Cardiac muscle cell (in vitro differentiated cells and primary cell): ENCODE measurements at regions not wholly inside any gene's neighbourhood (a gene's known extent, or its start where the extent isn't known, plus 50 kb on each side); places are given as distances from the start of the nearest gene placed in this dataset.

ENCODE experiments used
- DNase-seq, 2 donors: peaks; one replicate each; pipeline versions ENCODE4 v3.0.0 to v3.0.0-alpha.2; 2010 to 2017; ENCODE audit warnings: low read depth in 1 of 2, low spot score in 1 of 2
- H3K27ac ChIP-seq: fragments of 200-600 bp; sonication (generic); 2 replicates; pipeline ENCODE4 v1.5.1; 2016
- H3K27me3 ChIP-seq: fragments of 200-600 bp; sonication (generic); 2 replicates; pipeline ENCODE4 v1.6.0; 2016; ENCODE audit warnings: control low read depth
- H3K36me3 ChIP-seq: fragments of 200-600 bp; sonication (generic); 2 replicates; pipeline ENCODE4 v1.5.1; 2016; ENCODE audit warnings: control low read depth
- H3K4me1 ChIP-seq: fragments of 200-600 bp; sonication (generic); 2 replicates; pipeline ENCODE4 v1.8.1; 2017; ENCODE audit warnings: low read depth, mild to moderate bottlenecking, mixed run types
- H3K4me3 ChIP-seq: fragments of 200-600 bp; sonication (generic); 2 replicates; pipeline ENCODE4 v1.5.1; 2016; ENCODE audit warnings: mild to moderate bottlenecking
- H3K9me3 ChIP-seq: fragments of 200-600 bp; sonication (generic); 2 replicates; pipeline ENCODE4 v1.5.1; 2017; ENCODE audit warnings: low read depth, mild to moderate bottlenecking, control low read depth
- CTCF ChIP-seq: IDR thresholded peaks from 2 replicates; pipeline ENCODE4 v1.5.1; 2012; ENCODE audit warnings: low read depth, mild to moderate bottlenecking, low read length

DNA sequence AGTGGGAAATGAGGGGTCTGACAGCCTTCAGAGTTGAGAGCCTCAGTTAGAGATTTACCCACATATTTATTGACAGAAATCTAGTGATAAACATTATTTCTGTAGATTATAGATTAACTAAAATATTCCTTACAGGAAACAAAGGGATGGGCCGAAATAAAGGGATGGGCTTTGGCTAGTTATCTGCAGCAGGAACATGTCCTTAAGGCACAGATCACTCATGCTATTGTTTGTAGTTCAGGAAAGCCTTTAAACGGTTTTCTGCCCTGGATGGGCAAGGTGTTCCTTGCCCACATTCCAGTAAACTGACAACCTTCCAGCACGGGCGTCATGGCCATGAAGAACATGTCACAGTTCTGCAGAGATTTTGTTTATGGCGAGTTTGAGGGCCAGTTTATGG is 154.8 kb upstream of the TOM1L1 start:
- no peaks in the 10 kb centered on the region for H3K27me3 ChIP-seq
- H3K4me1 ChIP-seq, result no peaks in the 10 kb centered on the region
- no peaks in the 10 kb centered on the region for H3K36me3 ChIP-seq
- H3K27ac ChIP-seq, result no peak overlapping the region
- H3K9me3 ChIP-seq, result no peaks in the 10 kb centered on the region
- TF ChIP-seq CTCF, result no peak
- H3K4me3 ChIP-seq, result no peak overlapping the region
- no peak for DNase-seq

GRCh38 chr17:54749157-54749556 is 151.5 kb upstream of the TOM1L1 start:
- no peak overlapping the region for H3K27ac ChIP-seq
- no peaks in the 10 kb centered on the region for H3K36me3 ChIP-seq
- no peaks in the 10 kb centered on the region for H3K9me3 ChIP-seq
- H3K27me3 ChIP-seq, result no peaks in the 10 kb centered on the region
- DNase-seq, result no peak
- no peaks in the 10 kb centered on the region for H3K4me1 ChIP-seq
- no peak for TF ChIP-seq CTCF
- no peak overlapping the region for H3K4me3 ChIP-seq

DNA sequence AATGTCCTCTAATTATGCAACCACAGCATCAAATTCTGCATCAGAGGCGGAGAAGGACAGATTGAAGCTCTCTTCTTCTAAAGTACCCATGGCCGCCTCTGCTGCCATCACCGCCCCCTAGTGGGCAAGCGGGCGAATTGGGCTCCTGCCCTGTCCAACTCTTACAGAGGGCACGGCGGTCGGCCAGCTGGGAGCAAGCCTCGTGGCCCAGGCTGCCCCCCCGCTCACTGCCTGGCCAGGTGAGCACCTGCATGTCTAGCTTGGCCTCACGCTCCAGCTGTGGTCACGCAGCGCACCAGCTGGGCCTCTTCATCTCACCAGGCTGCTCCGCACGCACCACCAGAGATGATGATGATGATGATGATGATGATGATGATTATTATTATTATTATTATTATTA is 146.1 kb upstream of the TOM1L1 start:
- Histone ChIP-seq H3K27ac (no peak overlapping the region), H3K36me3 (no peaks in the 10 kb centered on the region), H3K9me3 (no peaks in the 10 kb centered on the region), H3K27me3 (no peaks in the 10 kb centered on the region), H3K4me1 (no peaks in the 10 kb centered on the region), H3K4me3 (no peak overlapping the region)
- TF ChIP-seq CTCF, result no peak
- no peak for DNase-seq

DNA sequence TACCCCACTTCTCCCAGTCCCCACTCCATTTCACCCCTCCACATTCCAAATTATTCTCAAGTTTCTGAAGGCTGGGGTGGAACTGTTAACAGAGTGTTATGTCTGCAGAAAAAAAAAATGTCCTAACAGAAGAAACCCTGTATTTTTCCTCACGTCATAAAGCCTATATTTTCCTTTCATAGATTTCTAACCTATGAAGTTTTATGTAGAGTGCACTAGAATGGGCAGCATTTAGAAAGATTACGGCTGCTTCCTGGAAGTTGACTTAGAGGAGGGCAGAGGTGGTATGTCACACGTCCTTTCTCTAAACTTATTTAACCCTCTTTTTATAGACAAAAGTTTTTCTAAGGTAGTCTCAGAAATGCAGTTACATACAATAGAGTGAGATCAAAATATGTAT is 139.8 kb upstream of the TOM1L1 start:
- TF ChIP-seq CTCF, result no peak
- Histone ChIP-seq H3K27ac (no peak overlapping the region), H3K27me3 (no peaks in the 10 kb centered on the region), H3K36me3 (no peaks in the 10 kb centered on the region), H3K9me3 (no peaks in the 10 kb centered on the region), H3K4me3 (no peak overlapping the region), H3K4me1 (no peaks in the 10 kb centered on the region)
- DNase-seq, result no peak

DNA sequence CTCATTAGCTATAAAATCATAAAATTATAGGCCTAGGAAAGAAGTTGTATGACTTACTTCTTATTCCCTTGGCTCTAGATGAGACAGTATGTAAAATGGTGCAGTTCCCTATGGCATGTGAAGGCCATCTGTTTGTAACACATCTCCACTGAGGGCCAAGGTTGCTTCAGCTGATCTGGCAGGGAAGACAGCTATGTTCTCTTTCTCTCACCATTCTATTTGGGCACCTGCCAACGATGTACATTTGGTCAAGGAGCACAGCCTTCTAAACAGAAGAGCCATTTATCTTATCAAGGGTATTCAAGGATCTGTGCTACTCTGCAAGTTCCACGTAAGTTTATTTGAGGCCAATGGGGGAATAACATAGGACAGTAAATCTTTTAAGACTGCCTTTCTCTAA is 129.8 kb upstream of the TOM1L1 start:
- Histone ChIP-seq H3K9me3 (no peaks in the 10 kb centered on the region), H3K27me3 (no peaks in the 10 kb centered on the region), H3K4me3 (no peak overlapping the region), H3K4me1 (peaks cover 19% of the 10 kb centered on the region), H3K36me3 (no peaks in the 10 kb centered on the region), H3K27ac (peak overlapping the region; percentile 6)
- TF ChIP-seq CTCF, result no peak
- peak in 1 of 2 donors; percentile 26 for DNase-seq

- H3K9me3 ChIP-seq, result no peaks in the 10 kb centered on the region
- no peak for DNase-seq
- no peaks in the 10 kb centered on the region for H3K27me3 ChIP-seq
- no peak overlapping the region for H3K4me3 ChIP-seq
- no peak for TF ChIP-seq CTCF
- H3K36me3 ChIP-seq, result no peaks in the 10 kb centered on the region
- H3K27ac ChIP-seq, result peak overlapping the region; percentile 6
- H3K4me1 ChIP-seq, result peaks cover 19% of the 10 kb centered on the region
Measured at GRCh38 chr17:54771409-54771915, 129.2 kb upstream of the TOM1L1 start.
